Immature natural killer cell (primary cell): ENCODE measurements at regions not wholly inside any gene's neighbourhood (a gene's known extent, or its start where the extent isn't known, plus 50 kb on each side); places are given as distances from the start of the nearest gene placed in this dataset.

Source experiments
- DNase-seq, 3 donors: peaks; one replicate each; pipeline ENCODE4 v3.0.0; 2022; ENCODE audit warnings: mixed read lengths in 1 of 3
- H3K27ac Mint-ChIP-seq, 6 donors: one replicate each; pipeline ENCODE4 v1.8.0; 2020; ENCODE audit warnings: mixed read lengths in 6 of 6, mild to moderate bottlenecking in 5 of 6, inconsistent platforms in 4 of 6, moderate library complexity in 3 of 6
- H3K27me3 Mint-ChIP-seq, 3 donors: one replicate each; pipeline ENCODE4 v1.8.0; 2020 to 2021; ENCODE audit warnings: low read depth in 3 of 3, mild to moderate bottlenecking in 3 of 3, mixed read lengths in 3 of 3, moderate library complexity in 3 of 3, inconsistent platforms in 1 of 3
- H3K36me3 Mint-ChIP-seq, 3 donors: one replicate each; pipeline ENCODE4 v1.8.0; 2020; ENCODE audit warnings: mixed read lengths in 3 of 3, inconsistent platforms in 2 of 3, mild to moderate bottlenecking in 2 of 3
- H3K4me1 Mint-ChIP-seq, 2 donors: one replicate each; pipeline ENCODE4 v1.8.0; 2020; ENCODE audit warnings: inconsistent platforms in 2 of 2, mild to moderate bottlenecking in 2 of 2, mixed read lengths in 2 of 2, moderate library complexity in 1 of 2
- H3K4me3 Mint-ChIP-seq, 5 donors: one replicate each; pipeline ENCODE4 v1.8.0; 2020; ENCODE audit warnings: mild to moderate bottlenecking in 5 of 5, mixed read lengths in 5 of 5, inconsistent platforms in 3 of 5, moderate library complexity in 3 of 5
- H3K9me3 Mint-ChIP-seq, 6 donors: one replicate each; pipeline ENCODE4 v1.8.0; 2020; ENCODE audit warnings: mild to moderate bottlenecking in 6 of 6, mixed read lengths in 6 of 6, inconsistent platforms in 4 of 6, moderate library complexity in 3 of 6

- H3K27ac Mint-ChIP-seq = no peak overlapping the region
- no peaks in the 10 kb centered on the region for H3K9me3 Mint-ChIP-seq
- H3K36me3 Mint-ChIP-seq = no peaks in the 10 kb centered on the region
- H3K4me3 Mint-ChIP-seq = no peak overlapping the region
- DNase-seq = no peak
- H3K4me1 Mint-ChIP-seq = no peaks in the 10 kb centered on the region
- peaks cover 4 to 8% (median 5%) of the 10 kb centered on the region in 3 donors for H3K27me3 Mint-ChIP-seq
Measured at GRCh38 chr2:120899771-120900170, 164.1 kb downstream of the GLI2 start.

GRCh38 chr2:120901201-120901600 lies 165.5 kb downstream of the GLI2 start:
- H3K27me3 Mint-ChIP-seq = peaks cover 2 to 8% (median 4%) of the 10 kb centered on the region in 3 donors
- no peaks in the 10 kb centered on the region for H3K9me3 Mint-ChIP-seq
- no peaks in the 10 kb centered on the region for H3K4me1 Mint-ChIP-seq
- DNase-seq = no peak
- no peak overlapping the region for H3K4me3 Mint-ChIP-seq
- no peak overlapping the region for H3K27ac Mint-ChIP-seq
- no peaks in the 10 kb centered on the region for H3K36me3 Mint-ChIP-seq

GRCh38 chr2:120902592-120902991 lies 166.9 kb downstream of the GLI2 start:
- no peaks in the 10 kb centered on the region for H3K4me1 Mint-ChIP-seq
- no peak for DNase-seq
- H3K4me3 Mint-ChIP-seq = no peak overlapping the region
- peaks cover 2 to 5% (median 4%) of the 10 kb centered on the region in 3 donors for H3K27me3 Mint-ChIP-seq
- H3K27ac Mint-ChIP-seq = no peak overlapping the region
- H3K9me3 Mint-ChIP-seq = no peaks in the 10 kb centered on the region
- H3K36me3 Mint-ChIP-seq = no peaks in the 10 kb centered on the region

GRCh38 chr2:120904379-120904778 lies 168.7 kb downstream of the GLI2 start:
- H3K4me3 Mint-ChIP-seq = no peak overlapping the region
- no peaks in the 10 kb centered on the region for H3K36me3 Mint-ChIP-seq
- no peaks in the 10 kb centered on the region for H3K4me1 Mint-ChIP-seq
- no peak for DNase-seq
- H3K27me3 Mint-ChIP-seq = peaks cover 2 to 5% (median 3%) of the 10 kb centered on the region in 3 donors
- no peaks in the 10 kb centered on the region for H3K9me3 Mint-ChIP-seq
- H3K27ac Mint-ChIP-seq = no peak overlapping the region

GRCh38 chr2:120904830-120905234 lies 169.2 kb downstream of the GLI2 start:
- no peak for DNase-seq
- Mint-ChIP-seq H3K4me3 (no peak overlapping the region), H3K9me3 (no peaks in the 10 kb centered on the region), H3K4me1 (no peaks in the 10 kb centered on the region), H3K27me3 (peaks cover 2 to 5% (median 3%) of the 10 kb centered on the region in 3 donors), H3K27ac (no peak overlapping the region), H3K36me3 (no peaks in the 10 kb centered on the region)

- H3K4me3 Mint-ChIP-seq = no peak overlapping the region
- H3K27me3 Mint-ChIP-seq = peaks cover 2 to 3% (median 3%) of the 10 kb centered on the region in 3 donors
- no peak overlapping the region for H3K27ac Mint-ChIP-seq
- no peak for DNase-seq
- H3K36me3 Mint-ChIP-seq = no peaks in the 10 kb centered on the region
- H3K9me3 Mint-ChIP-seq = no peaks in the 10 kb centered on the region
- H3K4me1 Mint-ChIP-seq = no peaks in the 10 kb centered on the region
Measured at GRCh38 chr2:120905298-120905697, 169.6 kb downstream of the GLI2 start.

DNA sequence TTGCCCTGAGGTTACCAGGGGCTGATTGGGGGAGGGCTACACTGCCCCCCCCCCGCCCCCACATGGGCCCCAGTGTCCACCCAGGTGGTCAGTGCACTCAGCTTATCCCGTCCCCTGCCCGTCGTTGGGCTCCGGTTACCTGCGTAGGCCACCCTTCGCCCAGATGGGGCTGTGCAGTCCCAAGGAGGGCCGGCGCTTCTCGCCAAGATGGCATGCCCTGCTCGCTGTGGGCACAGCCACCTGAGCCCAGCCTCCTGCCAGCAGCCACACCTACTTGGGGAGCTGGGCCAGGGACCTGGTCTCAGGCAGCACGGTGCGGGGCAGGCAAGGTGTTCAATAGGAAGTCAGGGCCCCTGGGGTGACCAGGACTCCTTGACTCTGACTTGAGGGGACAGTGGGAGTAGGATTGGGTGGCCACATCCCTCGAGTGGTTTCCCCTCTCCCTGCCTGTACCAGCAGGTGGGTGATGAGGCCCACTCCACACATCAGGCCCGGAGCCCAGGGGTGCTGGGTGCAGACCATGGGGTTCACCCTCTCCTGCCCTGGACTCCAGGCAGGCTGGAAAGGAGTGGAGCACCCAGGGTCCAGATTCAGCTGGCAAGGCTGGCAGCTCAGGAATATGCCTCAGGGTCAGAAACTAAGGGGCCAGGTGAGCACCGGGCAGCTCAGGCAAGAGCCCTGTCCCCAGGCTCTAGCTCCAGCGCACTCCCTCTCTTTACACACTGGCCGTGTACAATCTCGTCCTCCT lies 170.3 kb downstream of the GLI2 start:
- H3K36me3 Mint-ChIP-seq = no peaks in the 10 kb centered on the region
- no peaks in the 10 kb centered on the region for H3K9me3 Mint-ChIP-seq
- H3K27ac Mint-ChIP-seq = no peak overlapping the region
- peaks cover 2 to 3% (median 2%) of the 10 kb centered on the region in 3 donors for H3K27me3 Mint-ChIP-seq
- no peak overlapping the region for H3K4me3 Mint-ChIP-seq
- no peaks in the 10 kb centered on the region for H3K4me1 Mint-ChIP-seq
- no peak for DNase-seq

DNA sequence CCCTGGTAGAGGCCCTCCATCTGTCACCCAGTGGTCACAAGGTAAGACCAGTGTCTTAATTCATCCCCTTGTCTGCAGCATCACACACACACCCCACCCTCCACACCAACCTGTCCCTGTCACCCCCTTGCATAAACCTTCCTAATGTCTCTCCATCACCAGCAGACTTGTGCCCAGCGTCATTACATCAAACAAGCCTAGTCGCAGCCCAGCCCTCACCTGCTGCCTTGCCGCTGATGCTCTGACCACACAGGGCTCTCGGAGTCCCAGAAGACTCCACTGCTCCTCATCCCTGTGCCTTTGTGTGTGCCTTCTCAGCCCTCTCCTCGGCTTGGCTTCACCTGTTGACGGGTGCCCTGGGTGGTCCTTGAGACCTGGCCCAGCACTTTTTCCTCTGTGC lies 171.2 kb downstream of the GLI2 start:
- no peak overlapping the region for H3K4me3 Mint-ChIP-seq
- peaks cover 2 to 3% (median 2%) of the 10 kb centered on the region in 3 donors for H3K27me3 Mint-ChIP-seq
- H3K9me3 Mint-ChIP-seq = no peaks in the 10 kb centered on the region
- no peaks in the 10 kb centered on the region for H3K4me1 Mint-ChIP-seq
- H3K36me3 Mint-ChIP-seq = no peaks in the 10 kb centered on the region
- no peak overlapping the region for H3K27ac Mint-ChIP-seq
- no peak for DNase-seq

DNA sequence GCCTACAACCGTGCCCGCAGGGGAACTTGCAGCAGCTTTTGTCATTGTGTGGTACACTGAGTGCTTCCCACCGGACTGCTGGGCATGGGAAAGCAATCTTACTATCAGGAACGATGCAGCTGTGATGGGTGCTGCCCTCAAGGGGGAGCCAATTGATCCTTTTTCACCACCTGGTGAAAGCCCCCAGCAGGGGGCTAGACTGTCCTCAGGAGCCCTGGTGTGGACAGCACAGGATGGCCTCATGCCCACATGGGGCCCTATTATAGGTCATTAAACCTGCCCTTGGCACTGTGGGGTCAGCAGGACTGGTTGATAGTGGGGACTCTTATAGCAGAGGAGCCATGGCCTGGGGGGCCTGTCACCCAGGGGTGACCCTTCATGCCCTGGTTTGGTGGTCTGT lies 172.2 kb downstream of the GLI2 start:
- no peaks in the 10 kb centered on the region for H3K4me1 Mint-ChIP-seq
- H3K36me3 Mint-ChIP-seq = no peaks in the 10 kb centered on the region
- no peak overlapping the region for H3K4me3 Mint-ChIP-seq
- H3K27ac Mint-ChIP-seq = no peak overlapping the region
- H3K9me3 Mint-ChIP-seq = no peaks in the 10 kb centered on the region
- no peak for DNase-seq
- H3K27me3 Mint-ChIP-seq = peaks cover 2% of the 10 kb centered on the region in 3 donors

DNA sequence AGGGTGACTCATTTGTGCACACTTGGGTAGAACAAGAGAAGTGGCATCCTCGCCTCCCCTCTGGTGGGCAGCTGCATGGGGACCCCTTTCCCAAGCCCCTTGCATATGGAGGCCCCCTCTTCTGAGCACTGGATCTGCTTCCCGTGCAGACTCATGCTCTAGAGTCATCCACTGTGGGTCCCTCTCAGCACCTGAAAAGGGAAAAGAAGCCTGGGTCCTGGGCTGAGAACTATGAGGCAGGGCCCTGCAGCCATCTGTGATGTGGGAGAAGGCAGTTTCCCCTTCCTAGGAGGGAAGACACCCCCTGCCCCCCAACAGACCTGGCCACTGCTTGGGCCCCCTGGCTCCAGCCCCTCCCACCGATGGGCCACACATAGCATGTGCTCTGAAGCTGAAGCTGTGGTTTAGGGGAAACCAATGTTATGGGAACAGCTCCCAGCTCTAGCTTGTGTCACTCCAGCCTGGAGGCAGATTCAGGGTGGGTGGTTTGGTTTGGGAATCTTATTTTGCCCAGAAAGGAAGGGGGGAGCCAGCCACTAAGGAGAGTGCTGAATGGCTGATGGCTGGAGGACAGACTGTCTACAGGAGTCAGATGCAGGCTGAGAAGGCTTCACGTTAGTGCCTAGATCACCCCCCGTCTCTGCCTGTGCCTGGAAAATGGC lies 172.8 kb downstream of the GLI2 start:
- no peak overlapping the region for H3K4me3 Mint-ChIP-seq
- H3K9me3 Mint-ChIP-seq = no peaks in the 10 kb centered on the region
- no peak overlapping the region for H3K27ac Mint-ChIP-seq
- H3K27me3 Mint-ChIP-seq = peaks cover 0 to 2% (median 2%) of the 10 kb centered on the region in 3 donors
- H3K4me1 Mint-ChIP-seq = no peaks in the 10 kb centered on the region
- no peak for DNase-seq
- H3K36me3 Mint-ChIP-seq = no peaks in the 10 kb centered on the region

GRCh38 chr2:120909102-120909501 lies 173.4 kb downstream of the GLI2 start:
- Mint-ChIP-seq H3K27ac (no peak overlapping the region), H3K27me3 (peaks cover 0 to 2% (median 0%) of the 10 kb centered on the region in 3 donors), H3K4me3 (no peak overlapping the region), H3K36me3 (no peaks in the 10 kb centered on the region), H3K4me1 (no peaks in the 10 kb centered on the region), H3K9me3 (no peaks in the 10 kb centered on the region)
- no peak for DNase-seq

DNA sequence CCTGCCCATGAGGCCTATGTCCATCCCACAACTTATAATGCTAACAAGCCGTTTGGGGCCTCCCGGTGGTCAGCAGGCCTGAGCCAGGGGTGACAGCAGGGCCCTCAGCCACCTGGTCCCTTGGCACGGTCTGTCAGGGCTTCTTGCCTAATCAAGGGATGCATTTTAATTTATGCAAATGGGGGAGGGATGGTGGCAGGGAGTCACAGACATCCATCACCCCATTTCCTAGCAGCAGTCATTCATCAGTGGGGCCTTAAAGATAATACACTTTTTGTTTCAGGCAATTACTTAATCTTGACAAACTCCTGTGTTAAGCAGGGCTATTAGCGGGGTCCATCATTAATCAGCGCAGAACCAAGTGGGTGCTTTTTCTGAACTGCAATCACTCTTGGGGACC lies 174.5 kb downstream of the GLI2 start:
- Mint-ChIP-seq H3K4me3 (no peak overlapping the region), H3K27ac (no peak overlapping the region), H3K9me3 (no peaks in the 10 kb centered on the region), H3K27me3 (peaks cover 0 to 2% (median 0%) of the 10 kb centered on the region in 3 donors), H3K36me3 (no peaks in the 10 kb centered on the region), H3K4me1 (no peaks in the 10 kb centered on the region)
- DNase-seq = no peak

GRCh38 chr2:120910956-120911951 lies 175.6 kb downstream of the GLI2 start:
- peaks cover 0 to 2% (median 0%) of the 10 kb centered on the region in 3 donors for H3K27me3 Mint-ChIP-seq
- no peak overlapping the region for H3K4me3 Mint-ChIP-seq
- H3K9me3 Mint-ChIP-seq = no peaks in the 10 kb centered on the region
- no peak for DNase-seq
- H3K36me3 Mint-ChIP-seq = no peaks in the 10 kb centered on the region
- no peak overlapping the region for H3K27ac Mint-ChIP-seq
- no peaks in the 10 kb centered on the region for H3K4me1 Mint-ChIP-seq
